ENCODE measurements at regions not wholly inside any gene's neighbourhood (a gene's known extent, or its start where the extent isn't known, plus 50 kb on each side); places are given as distances from the start of the nearest gene placed in this dataset.

- TF ChIP-seq CTCF (conservative IDR thresholded peaks at IDR 0.05; ENCODE audit: low read length) (no peak), EZH2phosphoT487 (IDR thresholded peaks at IDR 0.05; ENCODE audit: borderline replicate concordance) (no peak)
Observed at GRCh38 chr2:207260947-207261346, 95.2 kb upstream of the KLF7 start.

Measured in Loucy (cell line).